ENCODE measurements at regions not wholly inside any gene's neighbourhood (a gene's known extent, or its start where the extent isn't known, plus 50 kb on each side); places are given as distances from the start of the nearest gene placed in this dataset.

- FAIRE-seq (no peak), DNase-seq (ENCODE audit: insufficient read length) (no peak)
- no peak for TF ChIP-seq POLR2A (IDR thresholded peaks at IDR 0.05; ENCODE audit: low read depth, low read length)
- no peak for TF ChIP-seq TAF1 (IDR thresholded peaks at IDR 0.05; ENCODE audit: borderline replicate concordance, low read depth, low read length)
Observed at GRCh38 chr11:92441443-92441726, 216.8 kb downstream of the FAT3 start.

GRCh38 chr11:92443199-92443598 is 218.6 kb downstream of the FAT3 start:
- FAIRE-seq (no peak), DNase-seq (ENCODE audit: insufficient read length) (no peak)
- TF ChIP-seq TAF1 (IDR thresholded peaks at IDR 0.05; ENCODE audit: borderline replicate concordance, low read depth, low read length): no peak
- no peak for TF ChIP-seq POLR2AphosphoS5 (IDR thresholded peaks at IDR 0.05; ENCODE audit: low read depth, low read length)
- TF ChIP-seq POLR2A (IDR thresholded peaks at IDR 0.05; ENCODE audit: low read depth, low read length): no peak

DNA sequence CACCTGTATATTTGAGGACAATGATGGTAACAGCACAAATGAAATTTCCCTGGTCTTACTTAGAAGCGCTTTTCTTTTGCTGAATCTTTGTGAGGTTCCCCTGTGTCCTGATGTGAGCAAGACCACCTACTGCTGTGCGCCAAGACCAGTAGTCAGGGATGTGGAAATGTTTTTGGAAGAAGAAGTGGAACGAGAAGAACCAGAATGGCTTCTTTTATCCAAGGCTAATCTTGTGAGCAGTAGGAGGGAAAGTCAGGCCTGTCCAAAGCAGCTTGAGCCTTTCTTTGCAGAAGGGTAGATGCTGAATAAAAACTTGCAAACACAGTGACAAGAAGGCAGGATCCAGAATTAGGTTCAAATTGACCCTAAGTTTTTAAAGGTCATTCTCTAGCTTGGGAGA is 223.0 kb downstream of the FAT3 start:
- FAIRE-seq: no peak
- TF ChIP-seq POLR2AphosphoS5 (IDR thresholded peaks at IDR 0.05; ENCODE audit: low read depth, low read length) (no peak), POLR2A (IDR thresholded peaks at IDR 0.05; ENCODE audit: low read depth, low read length) (no peak), TAF1 (IDR thresholded peaks at IDR 0.05; ENCODE audit: borderline replicate concordance, low read depth, low read length) (no peak)
- no peak for DNase-seq (ENCODE audit: insufficient read length)

GRCh38 chr11:92449222-92449621 is 224.6 kb downstream of the FAT3 start:
- FAIRE-seq: no peak
- no peak for TF ChIP-seq TAF1 (IDR thresholded peaks at IDR 0.05; ENCODE audit: borderline replicate concordance, low read depth, low read length)
- no peak for TF ChIP-seq POLR2A (IDR thresholded peaks at IDR 0.05; ENCODE audit: low read depth, low read length)
- no peak for TF ChIP-seq POLR2AphosphoS5 (IDR thresholded peaks at IDR 0.05; ENCODE audit: low read depth, low read length)
- DNase-seq (ENCODE audit: insufficient read length): no peak

DNA sequence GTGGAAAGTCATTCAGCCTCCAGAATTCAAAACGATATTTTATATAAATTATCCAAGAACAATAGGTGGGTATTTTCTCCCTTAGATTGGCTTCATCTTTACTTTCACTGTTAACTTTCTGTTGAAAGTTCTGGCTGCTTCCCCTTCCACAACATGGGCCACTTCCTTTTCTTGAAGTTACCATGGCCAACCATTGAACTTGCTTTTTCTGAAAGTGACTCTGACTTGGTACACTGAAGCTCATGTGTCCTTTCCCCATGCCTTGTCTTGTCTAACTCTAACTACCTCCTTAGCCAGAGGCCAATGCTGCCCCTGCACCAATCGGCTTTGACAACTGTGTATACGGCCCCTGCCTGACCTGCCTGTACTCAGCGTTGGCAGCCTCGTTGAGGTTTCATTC is 225.2 kb downstream of the FAT3 start:
- no peak for TF ChIP-seq POLR2A (IDR thresholded peaks at IDR 0.05; ENCODE audit: low read depth, low read length)
- no peak for FAIRE-seq
- no peak for DNase-seq (ENCODE audit: insufficient read length)

DNA sequence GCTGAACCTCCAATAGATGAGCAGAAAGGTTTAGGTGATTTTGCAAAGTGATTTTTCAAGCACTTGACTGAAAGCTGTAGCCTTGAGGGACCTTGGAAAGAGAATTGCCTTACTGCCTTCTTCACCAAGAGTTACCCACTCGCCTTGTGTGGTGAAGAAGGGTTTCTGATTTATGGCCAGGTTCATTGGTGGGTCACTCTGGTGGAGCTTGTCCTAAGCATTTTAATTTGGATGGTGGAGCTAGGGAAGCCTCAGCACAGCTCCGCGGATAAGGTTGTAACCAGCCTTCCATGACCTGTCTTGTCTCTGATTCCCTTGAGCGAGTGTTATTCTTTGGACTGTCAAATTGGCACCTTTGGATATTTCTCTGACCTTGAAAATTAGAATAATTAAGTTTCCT is 226.4 kb downstream of the FAT3 start:
- no peak for FAIRE-seq
- DNase-seq (ENCODE audit: insufficient read length): no peak
- TF ChIP-seq TAF1 (IDR thresholded peaks at IDR 0.05; ENCODE audit: borderline replicate concordance, low read depth, low read length) (no peak), POLR2A (IDR thresholded peaks at IDR 0.05; ENCODE audit: low read depth, low read length) (no peak), POLR2AphosphoS5 (IDR thresholded peaks at IDR 0.05; ENCODE audit: low read depth, low read length) (no peak)

GRCh38 chr11:92453055-92453454 is 228.4 kb downstream of the FAT3 start:
- FAIRE-seq (no peak), DNase-seq (ENCODE audit: insufficient read length) (no peak)
- TF ChIP-seq POLR2A (IDR thresholded peaks at IDR 0.05; ENCODE audit: low read depth, low read length): no peak

- DNase-seq (ENCODE audit: insufficient read length): no peak
- FAIRE-seq: no peak
- no peak for TF ChIP-seq POLR2A (IDR thresholded peaks at IDR 0.05; ENCODE audit: low read depth, low read length)
- no peak for TF ChIP-seq POLR2AphosphoS5 (IDR thresholded peaks at IDR 0.05; ENCODE audit: low read depth, low read length)
- TF ChIP-seq TAF1 (IDR thresholded peaks at IDR 0.05; ENCODE audit: borderline replicate concordance, low read depth, low read length): no peak
Observed at GRCh38 chr11:92455210-92455790, 230.7 kb downstream of the FAT3 start.

DNA sequence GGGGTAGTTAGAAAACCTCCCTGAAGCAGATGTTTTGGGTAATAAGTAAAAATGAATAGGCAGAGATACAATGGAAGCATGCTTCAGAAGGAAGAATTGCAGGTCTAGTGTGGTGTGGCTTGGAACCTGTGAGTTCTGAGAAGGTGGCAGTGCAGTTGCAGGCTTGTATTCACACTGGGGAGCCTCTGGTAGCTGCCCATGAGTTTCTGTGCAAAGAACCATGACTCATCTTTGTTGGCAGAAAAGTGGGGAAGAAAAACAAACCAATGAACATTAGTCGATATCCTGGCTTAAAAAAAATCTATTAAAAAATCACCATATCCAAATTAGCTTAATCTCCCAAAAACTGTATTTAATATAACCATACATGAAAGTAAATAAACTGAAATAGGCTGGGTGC is 232.6 kb downstream of the FAT3 start:
- no peak for DNase-seq (ENCODE audit: insufficient read length)
- no peak for FAIRE-seq
- TF ChIP-seq POLR2A (IDR thresholded peaks at IDR 0.05; ENCODE audit: low read depth, low read length): no peak
- TF ChIP-seq TAF1 (IDR thresholded peaks at IDR 0.05; ENCODE audit: borderline replicate concordance, low read depth, low read length): no peak
- no peak for TF ChIP-seq POLR2AphosphoS5 (IDR thresholded peaks at IDR 0.05; ENCODE audit: low read depth, low read length)

DNA sequence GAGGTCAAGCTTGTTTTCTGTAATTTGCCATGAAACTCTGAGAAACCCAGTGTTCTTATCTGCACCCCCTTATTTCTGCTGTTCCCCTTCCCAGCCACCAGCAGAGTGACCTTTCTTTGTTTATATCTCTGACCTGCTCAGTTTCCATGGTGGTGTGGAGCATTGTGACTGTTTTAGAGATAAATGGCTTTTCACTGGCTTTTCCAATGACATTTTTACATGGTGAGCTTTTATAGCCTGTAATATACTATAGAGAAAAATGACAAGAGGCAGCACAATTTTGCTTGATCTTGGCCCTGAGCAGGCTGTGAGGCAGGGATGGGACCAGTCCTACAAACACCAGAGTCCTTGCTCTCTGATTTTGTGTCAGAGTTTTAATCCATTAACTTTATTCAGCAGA is 233.9 kb downstream of the FAT3 start:
- no peak for DNase-seq (ENCODE audit: insufficient read length)
- no peak for FAIRE-seq
- TF ChIP-seq POLR2AphosphoS5 (IDR thresholded peaks at IDR 0.05; ENCODE audit: low read depth, low read length): no peak
- no peak for TF ChIP-seq POLR2A (IDR thresholded peaks at IDR 0.05; ENCODE audit: low read depth, low read length)
- TF ChIP-seq TAF1 (IDR thresholded peaks at IDR 0.05; ENCODE audit: borderline replicate concordance, low read depth, low read length): no peak

DNA sequence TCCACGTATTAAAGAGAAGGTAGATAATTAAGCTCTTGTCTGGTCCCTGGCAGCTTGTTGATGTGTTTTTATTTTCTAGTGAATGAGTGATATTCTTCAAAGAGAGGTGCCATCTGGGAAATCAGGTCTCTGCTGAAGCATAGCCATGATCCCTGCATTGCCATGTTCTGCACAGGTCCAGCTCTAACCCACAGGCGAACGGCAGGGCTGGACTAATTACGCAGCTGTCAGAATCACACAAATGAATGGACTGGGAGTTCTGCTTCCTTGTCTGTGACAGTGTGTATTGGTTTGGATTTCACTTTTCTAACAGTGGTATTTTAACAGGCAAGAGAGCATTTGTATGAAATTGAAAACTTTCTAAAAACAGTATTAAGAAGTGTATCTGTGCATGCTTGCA is 235.6 kb downstream of the FAT3 start:
- TF ChIP-seq POLR2A (IDR thresholded peaks at IDR 0.05; ENCODE audit: low read depth, low read length) (no peak), POLR2AphosphoS5 (IDR thresholded peaks at IDR 0.05; ENCODE audit: low read depth, low read length) (no peak), TAF1 (IDR thresholded peaks at IDR 0.05; ENCODE audit: borderline replicate concordance, low read depth, low read length) (no peak)
- FAIRE-seq (no peak), DNase-seq (ENCODE audit: insufficient read length) (no peak)

DNA sequence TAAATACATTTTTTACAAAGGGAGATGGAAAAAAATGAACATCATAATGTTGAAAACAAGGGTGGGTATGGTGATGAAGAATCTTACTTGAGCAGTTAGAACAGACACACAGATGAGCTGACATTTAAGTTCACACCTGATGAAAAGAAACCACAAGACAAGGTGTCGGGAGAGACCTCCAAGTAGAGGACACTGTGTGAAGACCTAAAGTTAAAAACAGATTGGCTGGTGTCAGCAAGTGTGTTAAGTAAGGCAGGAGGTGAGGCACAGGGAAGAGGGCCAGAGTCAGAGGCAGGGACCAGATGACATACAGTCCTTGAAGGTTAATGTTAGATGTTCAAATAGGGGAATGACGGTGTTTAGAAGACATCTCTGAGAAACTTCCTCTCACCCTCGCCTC is 236.8 kb downstream of the FAT3 start:
- FAIRE-seq (no peak), DNase-seq (ENCODE audit: insufficient read length) (no peak)
- TF ChIP-seq POLR2AphosphoS5 (IDR thresholded peaks at IDR 0.05; ENCODE audit: low read depth, low read length) (no peak), TAF1 (IDR thresholded peaks at IDR 0.05; ENCODE audit: borderline replicate concordance, low read depth, low read length) (no peak), POLR2A (IDR thresholded peaks at IDR 0.05; ENCODE audit: low read depth, low read length) (no peak)

GRCh38 chr11:92462821-92463220 is 238.2 kb downstream of the FAT3 start:
- FAIRE-seq (no peak), DNase-seq (ENCODE audit: insufficient read length) (no peak)
- no peak for TF ChIP-seq TAF1 (IDR thresholded peaks at IDR 0.05; ENCODE audit: borderline replicate concordance, low read depth, low read length)
- TF ChIP-seq POLR2AphosphoS5 (IDR thresholded peaks at IDR 0.05; ENCODE audit: low read depth, low read length): no peak
- no peak for TF ChIP-seq POLR2A (IDR thresholded peaks at IDR 0.05; ENCODE audit: low read depth, low read length)
